ENCODE measurements at regions not wholly inside any gene's neighbourhood (a gene's known extent, or its start where the extent isn't known, plus 50 kb on each side); places are given as distances from the start of the nearest gene placed in this dataset.

- no peak overlapping the region for H3K27ac ChIP-seq
- no peaks in the 10 kb centered on the region for H3K36me3 ChIP-seq
- no peak overlapping the region for H3K4me3 ChIP-seq (replicated peaks in 1 of 3)
- H3K4me1 ChIP-seq: peaks cover 10 to 45% of the 10 kb centered on the region in 2 donors
- H3K9me3 ChIP-seq: no peaks in the 10 kb centered on the region
- TF ChIP-seq CTCF (IDR thresholded peaks at IDR 0.05) (no peak), POLR2A (IDR thresholded peaks at IDR 0.05) (no peak)
- intact Hi-C loops (cut with DNase I): no loop called here
- DNase-seq: no peak
- H3K27me3 ChIP-seq: no peaks in the 10 kb centered on the region
- WGBS, 2 donors: 90 to 93% methylated on average over 2 of the region's 2 CpGs
Observed at GRCh38 chr3:124517306-124517705, 212.9 kb upstream of the UMPS start.

- Histone ChIP-seq H3K4me3 (replicated peaks in 1 of 3) (no peak overlapping the region), H3K27me3 (no peaks in the 10 kb centered on the region), H3K4me1 (peaks cover 10 to 34% of the 10 kb centered on the region in 2 donors), H3K9me3 (no peaks in the 10 kb centered on the region), H3K27ac (no peak overlapping the region), H3K36me3 (no peaks in the 10 kb centered on the region)
- intact Hi-C loops (cut with DNase I): no loop called here
- 96 to 99% methylated on average over 11 of the region's 11 CpGs for WGBS, 2 donors
- DNase-seq: no peak
- no peak for TF ChIP-seq POLR2A (IDR thresholded peaks at IDR 0.05)
- TF ChIP-seq CTCF (IDR thresholded peaks at IDR 0.05): no peak
Observed at GRCh38 chr3:124518350-124518749, 211.9 kb upstream of the UMPS start.

- Histone ChIP-seq H3K4me1 (peaks cover 5 to 22% of the 10 kb centered on the region in 2 donors), H3K4me3 (replicated peaks in 1 of 3) (no peak overlapping the region), H3K9me3 (no peaks in the 10 kb centered on the region), H3K27ac (no peak overlapping the region), H3K36me3 (no peaks in the 10 kb centered on the region), H3K27me3 (no peaks in the 10 kb centered on the region)
- intact Hi-C loops (cut with DNase I): no loop called here
- no peak for TF ChIP-seq CTCF (IDR thresholded peaks at IDR 0.05)
- no peak for DNase-seq
- 95% methylated on average over 7 of the region's 7 CpGs for WGBS, 2 donors
Observed at GRCh38 chr3:124519591-124520194, 210.6 kb upstream of the UMPS start.

GRCh38 chr3:124520970-124521369 lies 209.3 kb upstream of the UMPS start:
- Histone ChIP-seq H3K4me1 (peaks cover 5 to 12% of the 10 kb centered on the region in 2 donors), H3K9me3 (no peaks in the 10 kb centered on the region), H3K27ac (no peak overlapping the region), H3K36me3 (no peaks in the 10 kb centered on the region), H3K4me3 (replicated peaks in 1 of 3) (no peak overlapping the region), H3K27me3 (no peaks in the 10 kb centered on the region)
- no peak for DNase-seq
- 63 to 65% methylated on average over 5 of the region's 5 CpGs for WGBS, 2 donors
- no peak for TF ChIP-seq CTCF (IDR thresholded peaks at IDR 0.05)
- TF ChIP-seq POLR2A (IDR thresholded peaks at IDR 0.05): no peak
- intact Hi-C loops (cut with DNase I): no loop called here

GRCh38 chr3:124522082-124522625 lies 208.1 kb upstream of the UMPS start:
- H3K9me3 ChIP-seq: no peaks in the 10 kb centered on the region
- peaks cover 5 to 10% of the 10 kb centered on the region in 2 donors for H3K4me1 ChIP-seq
- no peak overlapping the region for H3K27ac ChIP-seq
- no peak overlapping the region for H3K4me3 ChIP-seq (replicated peaks in 1 of 3)
- TF ChIP-seq CTCF (IDR thresholded peaks at IDR 0.05) (no peak), POLR2A (IDR thresholded peaks at IDR 0.05) (no peak)
- intact Hi-C loops (cut with DNase I): no loop called here
- no peak for DNase-seq
- 93 to 96% methylated on average over 1 of the region's 1 CpG for WGBS, 2 donors
- no peaks in the 10 kb centered on the region for H3K27me3 ChIP-seq
- H3K36me3 ChIP-seq: no peaks in the 10 kb centered on the region

All from thyroid gland (tissue), 4 donors.